GM12872 (cell line): ENCODE measurements at regions not wholly inside any gene's neighbourhood (a gene's known extent, or its start where the extent isn't known, plus 50 kb on each side); places are given as distances from the start of the nearest gene placed in this dataset.

Experiments used
- TF ChIP-seq, protein P1 (sequence below): IDR thresholded peaks from 3 replicates; pipeline ENCODE4 v1.5.1; 2011; ENCODE audit warnings: low read depth, mild to moderate bottlenecking, low read length, moderate library complexity; ENCODE audit not compliant: insufficient read depth

DNA sequence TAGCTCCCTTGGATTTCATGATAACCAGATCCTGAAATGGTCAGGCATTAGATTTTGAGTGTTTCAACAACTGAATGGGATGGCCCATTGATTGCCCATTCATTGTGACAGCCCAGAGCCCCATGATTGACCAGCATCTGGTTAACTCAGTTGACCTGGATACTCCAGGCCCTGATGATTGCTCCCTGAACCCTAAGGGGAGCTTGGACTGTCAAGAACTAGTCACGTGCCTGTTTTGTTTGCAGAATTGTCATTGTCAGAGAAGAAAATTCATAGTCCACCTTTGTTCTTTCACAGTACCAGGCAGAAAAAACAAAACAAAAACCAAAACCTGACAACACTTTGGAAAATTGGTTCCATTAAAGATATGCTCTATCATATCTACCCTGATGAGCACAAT lies 241.3 kb upstream of the ONECUT1 start:
- TF ChIP-seq, protein P1, sequence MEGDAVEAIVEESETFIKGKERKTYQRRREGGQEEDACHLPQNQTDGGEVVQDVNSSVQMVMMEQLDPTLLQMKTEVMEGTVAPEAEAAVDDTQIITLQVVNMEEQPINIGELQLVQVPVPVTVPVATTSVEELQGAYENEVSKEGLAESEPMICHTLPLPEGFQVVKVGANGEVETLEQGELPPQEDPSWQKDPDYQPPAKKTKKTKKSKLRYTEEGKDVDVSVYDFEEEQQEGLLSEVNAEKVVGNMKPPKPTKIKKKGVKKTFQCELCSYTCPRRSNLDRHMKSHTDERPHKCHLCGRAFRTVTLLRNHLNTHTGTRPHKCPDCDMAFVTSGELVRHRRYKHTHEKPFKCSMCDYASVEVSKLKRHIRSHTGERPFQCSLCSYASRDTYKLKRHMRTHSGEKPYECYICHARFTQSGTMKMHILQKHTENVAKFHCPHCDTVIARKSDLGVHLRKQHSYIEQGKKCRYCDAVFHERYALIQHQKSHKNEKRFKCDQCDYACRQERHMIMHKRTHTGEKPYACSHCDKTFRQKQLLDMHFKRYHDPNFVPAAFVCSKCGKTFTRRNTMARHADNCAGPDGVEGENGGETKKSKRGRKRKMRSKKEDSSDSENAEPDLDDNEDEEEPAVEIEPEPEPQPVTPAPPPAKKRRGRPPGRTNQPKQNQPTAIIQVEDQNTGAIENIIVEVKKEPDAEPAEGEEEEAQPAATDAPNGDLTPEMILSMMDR: no peak

GRCh38 chr15:53022788-53023187 lies 232.7 kb upstream of the ONECUT1 start:
- TF ChIP-seq, protein P1: no peak

DNA sequence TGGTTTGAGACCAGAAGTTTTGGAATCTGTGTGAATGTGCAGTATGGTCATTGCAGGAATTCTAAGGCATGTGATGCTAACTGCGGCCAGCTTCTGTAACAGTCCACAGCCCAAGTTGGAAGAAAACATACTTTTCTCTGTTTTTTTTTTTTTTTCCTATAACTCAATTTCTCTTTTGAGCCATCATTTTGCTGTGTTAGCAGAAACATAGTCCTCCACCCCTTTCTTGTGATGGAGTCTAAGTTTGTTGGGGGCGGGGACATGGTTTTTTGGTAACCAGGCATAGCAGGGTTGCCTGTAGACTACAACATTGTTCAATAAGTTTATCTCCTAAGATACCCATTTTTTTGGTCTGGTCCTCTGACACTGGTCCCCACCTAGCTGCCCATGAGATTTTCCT lies 223.2 kb upstream of the ONECUT1 start:
- TF ChIP-seq, protein P1: no peak

GRCh38 chr15:53009093-53009492 lies 219.0 kb upstream of the ONECUT1 start:
- TF ChIP-seq, protein P1: no peak

GRCh38 chr15:53000409-53000808 lies 210.3 kb upstream of the ONECUT1 start:
- TF ChIP-seq, protein P1: no peak

- TF ChIP-seq, protein P1: no peak
These were observed 207.0 kb upstream of the ONECUT1 start for GRCh38 chr15:52997123-52997522.

DNA sequence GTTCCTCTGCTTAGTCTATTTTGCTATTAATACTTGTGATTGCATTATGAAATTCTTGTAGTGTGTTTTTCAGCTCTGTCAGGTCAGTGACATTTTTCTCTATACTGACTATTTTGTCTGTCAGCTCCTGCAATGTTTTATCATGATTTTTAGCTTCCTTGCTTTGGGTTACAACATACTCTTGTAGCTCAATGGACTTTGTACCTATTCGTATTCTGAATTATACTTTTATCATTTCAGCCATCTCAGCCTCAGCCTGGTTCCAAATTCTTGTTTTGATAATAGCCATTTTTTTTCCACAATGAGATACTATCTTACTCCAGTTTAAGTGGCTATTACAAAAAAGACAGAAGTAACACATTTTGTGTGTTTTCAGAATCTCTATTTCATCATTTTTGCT lies 204.2 kb upstream of the ONECUT1 start:
- TF ChIP-seq, protein P1: no peak

GRCh38 chr15:52984507-52984906 lies 194.4 kb upstream of the ONECUT1 start:
- TF ChIP-seq, protein P1: no peak
